Ecto neural progenitor cell (in vitro differentiated cells): ENCODE measurements at regions not wholly inside any gene's neighbourhood (a gene's known extent, or its start where the extent isn't known, plus 50 kb on each side); places are given as distances from the start of the nearest gene placed in this dataset.
"Not testable (repeated sequence)": the region's sequence is repeated elsewhere in the genome, so short reads cannot be mapped to it uniquely, and the experiment has no call there.

Experiments
- DNase-seq: peaks from one replicate; pipeline ENCODE4 v3.0.0-alpha.2; 2018; ENCODE audit warnings: low spot score

DNA sequence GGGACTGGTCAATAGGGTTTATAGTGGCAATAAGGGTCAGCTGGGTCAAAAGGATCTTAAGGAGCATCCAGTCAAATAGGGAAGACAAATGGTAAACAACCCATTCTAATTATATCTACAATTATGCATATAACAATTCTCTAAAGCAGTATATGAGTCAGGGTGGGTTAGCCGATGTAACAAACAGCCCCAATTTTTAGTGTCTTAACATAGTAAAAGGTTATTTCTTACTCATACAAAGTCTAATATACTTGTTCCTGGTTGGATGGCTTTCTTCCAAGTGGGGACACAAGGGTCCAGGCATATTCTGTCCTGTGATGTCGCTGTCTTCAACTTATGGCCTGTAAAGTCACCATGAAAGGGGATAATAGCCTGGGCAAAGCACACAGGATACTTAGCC is 97.9 kb upstream of the GALNT15 start:
- no peak for DNase-seq

DNA sequence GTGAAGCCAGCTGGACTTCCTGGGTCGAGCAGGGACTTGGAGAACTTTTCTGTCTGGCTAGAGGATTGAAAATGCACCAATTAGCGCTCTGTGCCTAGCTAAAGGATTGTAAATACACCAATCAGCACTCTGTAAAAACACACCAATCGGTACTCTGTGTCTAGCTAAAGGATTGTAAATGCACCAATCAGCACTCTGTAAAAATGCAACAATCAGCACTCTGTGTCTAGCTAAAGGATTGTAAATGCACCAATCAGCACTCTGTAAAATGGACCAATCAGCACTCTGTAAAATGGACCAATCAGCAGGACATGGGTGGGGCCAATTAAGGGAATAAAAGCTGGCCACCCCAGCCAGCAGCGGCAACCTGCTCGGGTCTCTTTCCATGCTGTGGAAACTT is 97.3 kb upstream of the GALNT15 start:
- not testable (repeated sequence) for DNase-seq

DNA sequence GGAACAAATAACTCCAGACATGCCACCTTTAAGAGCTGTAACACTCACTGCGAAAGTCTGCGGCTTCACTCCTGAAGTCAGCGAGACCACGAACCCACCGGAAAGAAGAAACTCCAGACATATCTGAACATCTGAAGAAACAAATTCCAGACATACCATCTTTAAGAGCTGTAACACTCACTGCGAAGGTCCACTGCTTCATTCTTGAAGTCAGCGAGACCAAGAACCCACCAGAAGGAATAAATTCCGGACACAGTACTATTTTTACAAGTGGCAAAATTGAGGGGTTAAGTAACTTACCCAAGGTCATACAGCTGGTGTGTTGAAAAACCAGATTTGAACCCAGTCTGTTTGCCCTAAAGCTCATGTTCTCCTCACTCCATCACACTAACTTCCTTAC is 96.8 kb upstream of the GALNT15 start:
- DNase-seq: not testable (repeated sequence)

DNA sequence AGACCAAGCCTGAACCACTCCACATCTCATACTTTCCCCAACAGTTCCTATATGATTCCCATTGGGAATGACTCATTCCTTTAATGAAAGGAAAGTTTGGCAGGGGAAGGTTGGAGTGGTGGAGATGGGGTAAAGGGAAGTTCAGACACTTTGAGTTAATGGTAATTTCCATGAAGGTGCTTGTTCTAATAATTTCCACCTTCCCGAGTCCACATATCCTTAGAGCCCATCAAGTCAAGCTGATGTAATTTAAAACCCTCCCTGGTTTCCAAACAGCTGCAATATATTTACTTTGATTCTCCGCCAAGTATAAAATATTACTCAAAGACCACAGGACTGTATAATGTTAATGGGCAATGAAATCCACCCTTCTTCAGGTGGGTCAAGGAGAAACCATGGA is 95.0 kb upstream of the GALNT15 start:
- DNase-seq: no peak

DNA sequence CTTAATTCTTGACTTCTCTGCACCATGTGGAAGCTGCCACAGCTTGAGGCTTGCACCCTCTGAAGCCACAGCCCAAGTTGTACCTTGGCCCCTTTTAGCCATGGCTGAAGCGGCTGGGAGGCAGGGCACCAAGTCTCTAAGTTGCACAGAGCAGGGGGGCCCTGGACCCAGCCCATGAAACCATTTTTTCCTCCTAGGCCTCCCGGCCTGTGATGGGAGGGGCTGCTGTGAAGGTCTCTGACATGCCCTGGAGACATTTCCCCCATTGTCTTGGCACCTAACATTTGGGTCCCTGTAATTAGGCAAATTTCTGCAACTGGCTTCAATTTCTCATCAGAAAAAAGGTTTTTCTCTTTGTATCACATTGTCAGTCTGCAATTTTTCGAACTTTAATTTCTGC is 92.8 kb upstream of the GALNT15 start:
- no peak for DNase-seq

DNA sequence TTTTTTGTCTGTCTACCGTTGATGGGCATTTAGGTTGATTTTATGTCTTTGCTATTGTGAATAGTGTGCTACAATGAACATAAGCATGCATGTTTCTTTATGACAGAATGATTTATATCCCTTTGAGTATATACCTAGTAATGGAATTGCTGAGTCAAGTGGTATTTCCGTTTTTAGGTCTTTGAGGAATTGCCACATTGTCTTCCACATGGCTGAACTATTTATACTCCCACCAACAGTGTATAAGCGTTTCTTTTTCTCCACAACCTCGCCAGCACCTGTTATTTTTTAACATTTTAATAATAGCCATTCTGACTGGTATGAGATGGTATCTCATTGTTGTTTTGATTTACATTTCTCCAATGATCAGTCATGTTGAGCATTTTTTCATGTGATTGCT is 89.6 kb upstream of the GALNT15 start:
- DNase-seq: no peak

DNA sequence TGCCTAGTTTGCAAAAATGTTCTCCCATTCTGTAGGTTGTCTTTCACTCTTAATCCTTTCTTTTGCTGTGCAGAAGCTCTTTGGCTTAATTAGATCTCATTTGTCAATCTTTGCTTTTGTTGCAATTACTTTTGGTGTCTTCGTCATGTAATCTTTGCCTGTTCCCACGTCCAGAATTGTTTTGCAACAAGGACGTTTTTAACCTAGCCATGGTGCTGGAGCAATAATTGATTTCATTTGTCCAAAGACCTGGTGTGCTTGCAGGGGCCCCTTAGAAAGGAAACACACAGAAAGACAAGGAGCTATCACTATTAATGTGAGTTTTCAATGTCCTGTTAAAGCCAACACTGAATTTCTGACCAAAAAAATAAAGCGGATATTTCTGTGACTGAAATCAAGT is 89.1 kb upstream of the GALNT15 start:
- no peak for DNase-seq

DNA sequence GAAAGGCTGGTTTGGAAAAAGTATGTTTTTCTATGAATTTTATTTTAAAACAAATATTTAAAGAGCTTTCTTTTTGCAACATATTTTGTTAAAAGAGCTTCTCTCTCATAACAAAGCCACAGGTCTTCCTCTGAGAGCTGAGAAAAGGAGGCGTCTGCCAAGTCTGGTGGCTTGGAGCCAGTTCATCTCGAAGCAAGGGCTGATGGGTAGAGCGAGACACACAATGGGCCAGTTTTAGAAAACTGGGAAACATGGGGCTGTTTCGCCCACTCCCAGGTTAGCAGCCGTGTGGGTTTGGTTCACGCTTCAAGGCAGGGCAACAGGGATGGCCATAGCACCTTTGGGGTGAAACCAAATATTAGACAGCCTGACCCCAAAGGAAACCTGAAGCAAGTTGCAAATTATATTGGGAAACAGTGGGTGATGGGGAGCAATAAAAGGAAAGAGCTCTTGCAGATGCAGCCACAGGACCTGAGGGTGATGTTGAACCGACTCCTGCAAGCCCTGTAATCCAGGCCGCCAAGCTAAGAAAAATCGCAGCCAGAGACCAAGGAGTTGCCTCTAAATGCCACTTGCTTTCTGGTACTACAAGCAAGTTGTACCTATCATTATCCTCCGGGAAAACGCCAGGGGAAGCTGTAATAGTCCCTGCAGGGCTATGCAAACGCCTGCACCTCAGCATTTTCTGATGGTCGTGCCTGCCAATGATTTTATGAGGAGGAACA is 88.4 kb upstream of the GALNT15 start:
- DNase-seq: no peak

DNA sequence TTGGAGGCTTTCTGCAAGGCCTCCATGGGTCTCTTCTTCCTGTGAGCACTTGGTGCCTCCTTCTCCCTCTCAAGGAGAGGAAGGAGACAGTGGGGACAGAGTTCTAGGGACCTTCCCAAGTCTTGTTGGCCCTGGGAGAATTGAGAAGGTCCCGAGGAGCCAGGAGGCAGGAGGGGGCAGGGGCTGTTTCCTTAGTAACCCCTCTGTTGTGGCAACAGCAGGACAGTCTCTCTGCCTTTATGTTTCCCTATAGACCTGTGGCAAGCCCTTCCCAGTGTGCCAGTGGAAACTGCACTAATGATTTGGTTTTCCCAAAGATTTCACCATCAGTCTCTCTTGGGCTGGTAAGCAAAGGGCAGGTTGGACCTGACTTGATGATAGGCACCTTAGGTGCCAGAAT is 87.8 kb upstream of the GALNT15 start:
- DNase-seq: no peak

DNA sequence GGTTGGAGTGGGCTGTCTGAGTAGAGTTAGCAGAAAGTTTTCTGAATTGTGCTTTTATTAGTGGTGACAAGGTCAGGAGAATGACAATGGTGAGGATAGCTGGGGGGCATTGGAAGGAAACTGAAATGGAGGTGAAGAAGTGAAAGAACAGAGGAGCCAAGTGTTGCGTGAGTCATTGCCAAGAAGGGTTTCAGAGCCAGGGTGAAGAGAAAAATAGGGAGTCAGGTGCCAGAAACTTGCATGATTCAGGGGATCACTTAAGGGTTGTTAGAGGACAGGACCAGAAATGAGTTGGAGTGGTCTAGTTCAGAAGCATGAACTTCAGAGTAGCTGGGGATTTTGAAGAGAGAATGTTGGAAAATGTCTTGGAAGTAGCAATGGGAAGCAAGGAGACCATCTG is 86.0 kb upstream of the GALNT15 start:
- DNase-seq: no peak

DNA sequence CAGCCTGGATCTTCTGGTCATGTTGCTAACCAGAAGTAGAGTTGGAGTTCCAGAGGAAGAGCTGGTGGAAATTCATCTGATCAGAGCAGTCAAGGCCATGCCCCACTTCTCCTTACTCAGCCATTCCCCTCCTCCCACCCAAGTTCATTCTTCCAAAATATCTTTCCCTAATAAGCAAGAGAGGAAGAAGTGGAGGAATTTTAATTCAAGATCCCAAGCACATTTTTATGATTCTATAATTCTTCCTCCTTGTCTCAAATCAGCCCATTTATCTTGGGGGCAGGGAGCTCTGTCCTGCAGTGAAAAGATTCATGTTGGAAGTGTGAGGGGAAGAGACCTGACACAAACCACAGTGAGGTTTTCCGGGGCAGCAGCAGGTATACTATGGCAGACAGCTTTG is 85.0 kb upstream of the GALNT15 start:
- no peak for DNase-seq

DNA sequence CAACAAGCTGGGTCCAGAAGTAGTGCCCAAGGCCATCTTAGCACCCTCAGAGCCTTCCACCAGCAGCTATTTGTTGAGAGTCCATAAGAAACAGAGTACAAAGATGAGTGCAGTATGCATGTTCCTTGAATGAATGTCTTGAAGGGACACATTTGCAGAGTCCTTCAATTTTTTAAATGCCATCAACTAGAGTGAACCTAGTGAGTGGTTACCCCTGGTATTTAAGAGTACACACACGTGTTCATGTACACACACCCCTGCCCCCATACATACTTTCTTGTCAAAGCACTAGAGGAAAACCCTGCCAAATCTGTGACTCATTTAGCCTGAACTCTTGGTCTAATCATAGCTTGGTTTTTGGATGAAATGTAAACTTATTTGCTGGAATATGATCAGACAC is 84.5 kb upstream of the GALNT15 start:
- DNase-seq: no peak

DNA sequence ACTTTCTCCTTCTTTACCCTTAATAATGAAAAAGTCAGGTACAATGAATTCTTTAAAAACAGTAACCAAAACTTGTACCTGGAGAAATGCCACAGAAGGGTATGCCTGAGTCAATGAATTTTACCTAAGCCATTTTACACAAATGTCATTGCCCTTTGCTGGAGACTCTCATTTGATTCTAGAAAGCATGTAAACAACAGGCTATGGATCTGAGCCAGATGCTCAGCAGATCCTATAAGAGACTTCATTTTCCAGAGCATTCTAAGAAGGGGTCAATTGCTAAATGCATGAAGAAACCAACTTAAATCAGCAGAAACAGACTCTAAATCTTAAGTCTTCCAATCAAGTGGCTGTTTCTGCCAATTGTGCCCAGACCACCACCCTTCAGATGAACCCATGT is 83.8 kb upstream of the GALNT15 start:
- DNase-seq: no peak

DNA sequence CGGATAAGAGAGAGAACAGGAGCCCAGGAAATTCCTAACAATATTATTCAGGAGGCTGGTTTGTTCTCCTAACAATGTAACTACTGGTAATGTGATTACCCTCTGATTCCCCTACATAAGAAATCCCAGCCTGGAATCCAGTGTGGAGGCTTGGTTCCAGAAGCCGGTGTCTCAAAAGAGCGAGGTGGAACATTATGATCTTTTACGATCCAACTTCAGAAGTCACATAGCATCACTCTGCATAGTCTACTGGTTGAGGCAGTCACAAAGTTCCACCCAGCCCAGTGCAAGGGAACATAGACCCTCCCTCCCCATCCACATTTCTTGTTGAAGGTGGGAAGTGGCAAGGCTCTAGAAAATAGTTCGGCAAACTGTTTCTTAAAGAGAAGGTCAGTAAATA is 81.6 kb upstream of the GALNT15 start:
- DNase-seq: no peak

DNA sequence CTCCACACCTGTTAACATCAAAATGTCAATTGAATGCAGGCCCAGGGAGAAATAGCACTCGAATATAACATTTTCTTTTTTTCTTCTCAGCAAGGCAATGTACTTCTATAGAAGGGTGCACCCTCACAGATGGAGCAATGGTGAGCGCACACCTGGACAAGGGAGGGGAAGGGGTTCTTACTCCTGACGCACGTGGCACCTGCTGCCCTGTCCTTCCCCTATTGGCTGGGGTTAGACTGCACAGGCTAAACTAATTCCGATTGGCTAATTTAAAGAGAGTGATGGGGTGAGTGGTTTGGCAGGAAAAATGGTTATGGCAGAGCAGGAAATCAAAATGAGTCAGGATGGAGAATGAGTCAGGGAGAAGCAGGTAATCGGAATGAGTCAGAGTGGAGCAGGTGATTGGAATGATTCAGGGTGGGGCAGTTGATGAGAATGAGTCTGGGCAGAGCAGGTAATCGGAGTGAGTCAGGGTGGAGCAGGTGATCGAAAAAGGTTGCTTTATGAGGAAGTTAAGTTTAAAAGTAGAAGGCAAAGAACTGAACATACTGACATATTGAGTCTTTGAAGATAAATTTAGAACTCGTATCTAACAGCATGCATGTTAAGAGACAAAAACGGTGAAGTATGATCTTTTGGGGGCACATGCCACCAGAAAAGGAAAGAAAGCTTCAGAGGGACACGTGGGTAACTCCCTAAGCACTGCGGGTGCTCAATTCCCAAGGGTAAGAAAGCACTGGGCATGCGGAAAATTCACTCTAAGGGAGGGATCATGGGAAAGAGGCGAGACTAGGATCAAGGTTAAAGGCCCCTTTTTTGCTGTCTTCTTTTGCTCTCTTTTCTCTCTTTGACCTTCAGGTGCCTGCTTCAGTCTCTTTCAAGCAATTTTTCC is 72.9 kb upstream of the GALNT15 start:
- DNase-seq: no peak

DNA sequence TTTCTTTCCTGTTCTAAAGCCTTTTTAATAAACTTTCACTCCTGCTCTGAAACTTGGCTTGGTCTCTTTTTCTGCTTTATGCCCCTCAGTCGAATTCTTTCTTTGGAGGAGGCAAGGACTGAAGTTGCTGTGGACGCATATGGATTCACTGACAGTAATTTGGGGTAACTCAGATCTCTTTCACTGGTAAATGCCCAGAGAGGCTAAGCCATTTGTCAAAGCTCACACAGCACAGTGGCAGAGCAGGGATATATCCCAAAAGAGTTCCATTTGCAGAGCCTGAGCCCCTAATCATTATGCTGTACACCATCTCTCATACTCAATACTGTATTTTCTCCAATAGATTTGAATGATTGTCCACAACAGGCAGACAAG is 72.3 kb upstream of the GALNT15 start:
- no peak for DNase-seq

DNA sequence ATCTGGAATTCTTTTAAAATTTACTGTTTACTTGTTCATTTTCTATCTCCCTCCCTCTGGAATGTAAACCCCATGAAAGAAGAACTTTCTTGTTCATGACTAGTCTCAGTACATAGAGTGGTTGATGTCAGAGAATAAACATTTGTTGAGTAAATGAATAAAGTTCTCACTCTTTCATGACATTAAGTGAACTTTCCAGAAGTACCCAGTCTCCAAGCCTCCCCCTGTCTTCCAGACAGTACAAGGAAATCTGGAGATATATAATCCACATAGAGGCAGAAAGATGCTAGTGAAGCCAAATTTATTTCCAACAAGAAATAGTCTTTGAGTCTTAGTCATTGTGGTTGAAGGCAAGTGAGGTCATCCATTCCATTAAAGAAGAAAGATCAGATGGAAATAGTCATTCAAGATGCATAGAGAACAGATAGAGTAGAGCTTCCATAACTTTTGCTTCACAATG is 71.5 kb upstream of the GALNT15 start:
- no peak for DNase-seq

DNA sequence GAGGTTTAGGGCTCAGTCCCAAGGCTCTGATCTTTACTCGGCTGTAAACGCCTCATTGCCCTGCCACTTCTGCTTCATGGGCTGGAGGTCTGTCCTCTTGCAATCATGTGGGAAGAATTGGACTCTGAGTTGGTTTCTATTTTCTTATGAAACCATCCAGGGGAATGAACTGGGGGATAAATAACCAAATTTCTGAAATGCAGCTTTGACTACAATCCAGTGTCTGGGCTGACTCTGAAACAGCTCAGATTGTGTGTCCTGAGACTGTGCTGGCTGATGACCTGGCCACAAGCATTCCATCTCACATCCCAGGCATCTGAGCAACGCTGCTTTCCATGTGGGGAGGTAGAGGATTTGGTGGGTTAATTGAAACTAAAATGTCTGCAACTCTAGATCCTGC is 71.0 kb upstream of the GALNT15 start:
- DNase-seq: no peak

DNA sequence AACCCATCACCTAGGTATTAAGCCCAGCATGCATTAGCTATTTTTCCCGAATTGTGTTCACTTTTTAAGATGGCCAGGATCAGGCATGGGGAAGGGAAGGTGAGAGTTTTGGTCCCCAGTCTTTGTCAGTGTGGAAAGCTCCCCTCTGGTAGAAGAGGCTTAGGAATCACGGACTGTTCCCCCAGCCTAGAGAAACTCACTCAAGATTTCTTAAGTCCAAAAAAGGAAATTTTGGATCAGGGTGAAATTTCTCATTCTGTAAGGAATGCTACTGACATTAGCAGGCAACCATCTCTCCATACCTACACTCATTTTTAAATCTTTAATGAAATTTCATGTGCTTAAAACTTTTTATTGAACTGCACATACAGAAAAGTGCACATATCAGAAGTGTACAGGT is 70.3 kb upstream of the GALNT15 start:
- DNase-seq: no peak

DNA sequence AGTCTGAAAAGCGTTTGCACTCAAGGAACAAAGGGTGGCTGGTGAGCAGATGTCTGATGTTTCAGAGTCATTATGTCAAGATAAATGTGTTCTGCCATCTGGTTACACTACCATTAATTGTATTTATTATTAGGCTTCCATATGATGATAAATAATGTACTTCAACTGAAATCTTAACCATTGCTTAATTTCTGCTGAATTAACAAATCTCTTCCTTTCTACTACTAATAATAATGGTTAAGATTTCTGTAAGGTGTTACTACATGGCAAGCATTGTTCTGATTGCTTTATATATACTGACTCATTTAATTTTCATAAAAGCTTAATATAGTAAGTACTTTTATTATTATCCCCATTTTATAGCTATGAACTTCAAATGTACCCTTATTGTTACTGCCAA is 68.4 kb upstream of the GALNT15 start:
- no peak for DNase-seq

DNA sequence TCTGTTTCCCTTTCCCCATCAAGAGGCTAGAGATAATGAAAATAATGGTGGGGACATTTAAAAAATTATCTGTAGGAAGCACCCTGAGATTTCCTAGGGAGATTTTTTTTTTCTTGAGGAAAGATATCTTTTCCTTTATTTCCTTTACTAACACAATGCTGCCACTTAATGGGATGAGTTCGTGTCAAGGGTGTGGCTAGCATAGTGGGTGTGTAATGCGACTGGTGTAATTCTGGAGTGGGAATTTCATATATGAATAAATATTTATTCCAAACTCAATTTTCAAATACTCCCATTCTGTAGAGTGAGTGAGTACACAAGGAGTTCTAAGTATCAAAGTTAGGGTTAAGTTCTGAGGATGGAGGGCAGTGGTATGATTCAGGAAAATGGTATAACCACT is 66.1 kb upstream of the GALNT15 start:
- no peak for DNase-seq

DNA sequence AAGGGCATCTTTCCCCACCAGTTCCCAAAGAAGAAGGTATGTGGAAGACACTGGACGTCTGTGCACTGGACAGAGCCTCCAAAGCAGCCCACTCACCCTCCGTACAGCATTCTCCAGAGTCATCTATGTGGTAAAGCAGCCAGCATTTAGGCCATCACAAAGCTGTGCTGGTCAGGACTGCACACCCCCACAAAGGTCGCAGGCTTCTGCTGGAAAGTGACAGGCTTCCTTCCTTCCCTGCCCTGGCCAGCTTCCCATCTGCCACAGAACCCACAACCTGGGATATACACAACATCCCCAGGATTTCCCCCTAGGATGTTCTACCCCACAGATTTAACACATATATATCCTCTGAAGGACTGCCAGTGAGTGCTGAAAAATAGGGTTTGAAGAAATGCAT is 64.6 kb upstream of the GALNT15 start:
- DNase-seq: no peak

DNA sequence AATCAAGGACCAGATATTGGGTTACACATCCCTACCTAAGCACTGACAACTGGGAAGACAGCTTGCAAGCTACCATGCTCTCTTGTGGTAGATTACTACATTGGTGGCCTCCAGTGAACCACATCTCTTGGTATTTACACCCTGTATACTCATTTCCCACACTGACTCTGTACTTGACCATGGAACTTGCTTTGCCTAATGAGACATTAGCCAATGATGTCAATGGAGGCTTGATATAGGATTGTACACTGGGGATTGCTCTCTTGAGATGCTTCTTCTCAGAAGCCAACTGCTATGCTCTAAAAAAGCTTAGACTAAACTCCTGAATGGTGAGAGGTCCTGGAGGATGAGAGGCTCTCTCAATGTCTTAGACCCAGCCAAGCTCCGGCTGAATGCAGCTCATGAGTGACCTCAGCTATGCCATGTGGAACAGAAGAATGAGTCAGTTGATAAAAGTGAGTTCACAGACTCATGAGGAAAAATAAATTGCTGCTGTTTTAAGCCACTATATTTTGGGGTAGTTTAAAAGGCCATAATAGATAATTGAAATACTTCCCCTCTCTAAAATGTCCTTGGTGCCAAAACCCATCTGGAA is 61.5 kb upstream of the GALNT15 start:
- no peak for DNase-seq
